CD4-positive, alpha-beta T cell (primary cell): ENCODE measurements at regions not wholly inside any gene's neighbourhood (a gene's known extent, or its start where the extent isn't known, plus 50 kb on each side); places are given as distances from the start of the nearest gene placed in this dataset.
A peak's percentile ranks its signal among the peaks of the same experiment; 100 is the strongest.

Experiments used
- ATAC-seq: fragments of 200-7000 bp; cut with Tn5 transposase; one replicate; pipeline ENCODE4 v1.10.0; 2022; ENCODE audit warnings: mild to moderate bottlenecking; ENCODE audit not compliant: poor library complexity
- CTCF ChIA-PET: fragments of 350-600 bp; sonication (Branson Sonifier 250); formaldehyde crosslinking; loops from one replicate; lab custom pipeline; 2021; ENCODE audit warnings: antibody characterized with exemption, inconsistent platforms; lab: Charles Lee
- POLR2A ChIA-PET: fragments of 350-600 bp; sonication (Branson Sonifier 250); formaldehyde crosslinking; loops from one replicate; lab custom pipeline; 2021; ENCODE audit warnings: antibody characterized with exemption, inconsistent platforms; lab: Charles Lee
- DNase-seq, 14 experiments: peaks; one replicate each; pipeline ENCODE4 v3.0.0-alpha.2; 2013 to 2020; ENCODE audit warnings: mixed read lengths in 2 of 14
- H3K27ac ChIP-seq, 2 donors: one replicate each; pipeline versions ENCODE4 v1.5.1 to v1.7.0; 2013; ENCODE audit warnings: low read length in 2 of 2, low read depth in 1 of 2, mild to moderate bottlenecking in 1 of 2
- H3K27me3 ChIP-seq, 2 experiments: 1 replicate in 1 of 2; 2 replicates in 1 of 2; pipeline versions ENCODE4 v1.6.1 to v1.7.0; 2013; ENCODE audit warnings: low read length in 2 of 2, control low read depth in 1 of 2, mild to moderate bottlenecking in 1 of 2, moderate library complexity in 1 of 2; ENCODE audit not compliant: insufficient read depth in 2 of 2, control insufficient read depth in 1 of 2
- H3K36me3 ChIP-seq: one replicate; pipeline ENCODE4 v1.6.1; 2013; ENCODE audit warnings: low read length, control low read depth; ENCODE audit not compliant: insufficient read depth
- H3K4me1 ChIP-seq: one replicate; pipeline ENCODE4 v1.6.1; 2013; ENCODE audit warnings: low read length, control low read depth; ENCODE audit not compliant: insufficient read depth
- H3K4me3 ChIP-seq: one replicate; pipeline ENCODE4 v1.5.1; 2013; ENCODE audit warnings: mild to moderate bottlenecking, low read length, moderate library complexity
- H3K9me3 ChIP-seq, 2 experiments: 1 replicate in 1 of 2; 2 replicates in 1 of 2; pipeline versions ENCODE4 v1.6.1 to v1.7.0; 2013; ENCODE audit warnings: low read length in 2 of 2, mild to moderate bottlenecking in 2 of 2, control low read depth in 1 of 2, moderate library complexity in 1 of 2; ENCODE audit not compliant: control insufficient read depth in 1 of 2, insufficient read depth in 1 of 2
- H3K27ac Mint-ChIP-seq: one replicate; pipeline ENCODE4 v1.8.0; 2020; ENCODE audit warnings: mixed read lengths
- H3K27me3 Mint-ChIP-seq: one replicate; pipeline ENCODE4 v1.8.0; 2021; ENCODE audit warnings: mixed read lengths
- H3K36me3 Mint-ChIP-seq: one replicate; pipeline ENCODE4 v1.8.0; 2021; ENCODE audit warnings: low read depth, mixed read lengths
- H3K4me1 Mint-ChIP-seq: one replicate; pipeline ENCODE4 v1.8.0; 2021; ENCODE audit warnings: low read depth, mixed read lengths
- H3K4me3 Mint-ChIP-seq: one replicate; pipeline ENCODE4 v1.8.0; 2020; ENCODE audit warnings: mild to moderate bottlenecking, mixed read lengths
- H3K9me3 Mint-ChIP-seq: one replicate; pipeline ENCODE4 v1.8.0; 2020; ENCODE audit warnings: mixed read lengths
- CTCF ChIP-seq: fragments of 200-600 bp; IDR thresholded peaks from one replicate; pipeline ENCODE4 v1.8.0; 2022; ENCODE audit warnings: antibody characterized with exemption, mild to moderate bottlenecking
- intact Hi-C, 2 experiments: fragments of 100-400 bp; cut with DNase I in 1 of 2; cut with micrococcal nuclease in 1 of 2; formaldehyde crosslinking; loops; one replicate each; pipeline versions ENCODE4 v1.15.1 to v1.9.0; 2023 to 2025; cut with DNase I, micrococcal nuclease

DNA sequence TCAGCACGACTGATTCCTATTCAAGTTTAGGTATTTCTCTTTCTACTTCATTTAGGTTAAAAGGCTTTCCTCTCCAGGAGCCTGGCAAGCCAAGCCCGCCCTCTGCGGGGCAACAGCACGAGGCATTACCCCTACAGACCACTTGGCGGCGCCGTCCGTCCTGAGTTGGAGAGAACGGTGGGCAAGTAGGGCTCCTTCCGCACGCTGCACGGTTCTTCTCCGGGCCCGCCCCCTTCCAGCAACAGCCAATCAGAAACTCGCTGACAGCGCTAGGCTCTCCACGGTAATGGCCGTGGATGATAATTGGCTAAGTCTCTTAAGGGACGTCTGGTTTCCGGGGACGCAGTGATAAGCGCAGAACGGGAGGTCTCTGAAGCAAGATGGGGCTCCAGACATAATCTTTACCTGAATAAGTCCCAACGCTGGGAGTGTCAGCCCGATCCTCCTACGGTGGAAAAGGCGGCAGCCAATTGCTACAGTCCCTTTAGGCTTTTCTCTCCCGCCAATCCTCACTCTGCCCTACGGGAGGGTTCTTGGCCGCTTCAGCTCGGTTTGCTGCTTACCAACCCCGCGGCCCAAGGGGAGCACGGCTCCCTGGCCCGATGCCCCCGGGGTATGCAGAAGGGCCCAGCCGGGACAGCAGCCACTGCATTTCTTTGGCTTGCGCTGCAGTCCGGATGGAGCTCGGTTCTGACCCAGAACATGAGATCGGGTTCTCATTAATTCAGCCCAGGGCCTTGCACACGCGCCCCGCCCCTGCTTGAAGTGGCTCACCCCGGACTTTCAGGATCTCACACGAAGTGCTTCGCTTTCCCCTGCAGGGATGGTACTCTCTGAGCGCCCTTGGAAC is 206.9 kb upstream of the PKDCC start:
- peak overlapping the region; percentile 99 for H3K4me3 Mint-ChIP-seq

GRCh38 chr2:41846962-41847361 is 200.9 kb upstream of the PKDCC start:
- Mint-ChIP-seq H3K27me3 (peaks cover 55% of the 10 kb centered on the region), H3K4me3 (no peak overlapping the region), H3K36me3 (no peaks in the 10 kb centered on the region), H3K9me3 (no peaks in the 10 kb centered on the region), H3K4me1 (peaks cover under 1% of the 10 kb centered on the region), H3K27ac (no peak overlapping the region)
- ATAC-seq, result no peak
- TF ChIP-seq CTCF, result no peak
- CTCF ChIA-PET, result interaction anchor here (1.0 kb wide), 1 partner anchor 12 kb away, joined by 3 read pairs; no protein-coding TSS in a partner anchor
- H3K27me3 ChIP-seq, result peaks cover 10 to 23% of the 10 kb centered on the region in 2 experiments
- POLR2A ChIA-PET, result no interaction called here
- H3K4me1 ChIP-seq, result no peaks in the 10 kb centered on the region
- H3K27ac ChIP-seq, result no peak overlapping the region
- H3K36me3 ChIP-seq, result no peaks in the 10 kb centered on the region
- intact Hi-C loops, result loop anchor here in 1 of 2 experiments (10.0 kb wide), 2 partner anchors 648 to 1748 kb away; partner anchors contain the start of genes KCNG3 and THADA
- no peaks in the 10 kb centered on the region for H3K9me3 ChIP-seq
- DNase-seq, result no peak
- H3K4me3 ChIP-seq, result no peak overlapping the region

More for the DNA sequence above, 206.9 kb upstream of the PKDCC start:
- no peaks in the 10 kb centered on the region for H3K9me3 ChIP-seq
- TF ChIP-seq CTCF, result peak; percentile 95
- H3K4me3 ChIP-seq, result peak overlapping the region; percentile 90
- H3K27me3 Mint-ChIP-seq, result peaks cover 48% of the 10 kb centered on the region
- peaks cover 7% of the 10 kb centered on the region for H3K36me3 Mint-ChIP-seq
- H3K27ac Mint-ChIP-seq, result peak overlapping the region; percentile 93
- no peaks in the 10 kb centered on the region for H3K36me3 ChIP-seq
- peaks cover 6 to 21% of the 10 kb centered on the region in 2 experiments for H3K27me3 ChIP-seq
- ChIA-PET CTCF (interaction anchor here (1.0 to 1.6 kb wide), 3 partner anchors 245 to 488 kb away, joined by 3 read pairs; no protein-coding TSS in a partner anchor), POLR2A (interaction anchor here (0.6 to 2.3 kb wide), 6 partner anchors 10 to 1830 kb away, joined by 3 to 11 read pairs (median 4); no protein-coding TSS in a partner anchor)
- DNase-seq, result peak; percentile 96 to 99 (median 97)
- peak; percentile 97 for ATAC-seq
- peak overlapping the region; percentile 76 to 87 for H3K27ac ChIP-seq
- no peaks in the 10 kb centered on the region for H3K9me3 Mint-ChIP-seq
- intact Hi-C loops, result loop anchor here (1.0 to 10.0 kb wide), 5 partner anchors 245 to 1754 kb away; partner anchors contain the start of genes COX7A2L (in 1 of the 2), KCNG3 (in 1 of the 2) and THADA (in 1 of the 2)
- peaks cover 15% of the 10 kb centered on the region for H3K4me1 ChIP-seq
- peaks cover 17% of the 10 kb centered on the region for H3K4me1 Mint-ChIP-seq

DNA sequence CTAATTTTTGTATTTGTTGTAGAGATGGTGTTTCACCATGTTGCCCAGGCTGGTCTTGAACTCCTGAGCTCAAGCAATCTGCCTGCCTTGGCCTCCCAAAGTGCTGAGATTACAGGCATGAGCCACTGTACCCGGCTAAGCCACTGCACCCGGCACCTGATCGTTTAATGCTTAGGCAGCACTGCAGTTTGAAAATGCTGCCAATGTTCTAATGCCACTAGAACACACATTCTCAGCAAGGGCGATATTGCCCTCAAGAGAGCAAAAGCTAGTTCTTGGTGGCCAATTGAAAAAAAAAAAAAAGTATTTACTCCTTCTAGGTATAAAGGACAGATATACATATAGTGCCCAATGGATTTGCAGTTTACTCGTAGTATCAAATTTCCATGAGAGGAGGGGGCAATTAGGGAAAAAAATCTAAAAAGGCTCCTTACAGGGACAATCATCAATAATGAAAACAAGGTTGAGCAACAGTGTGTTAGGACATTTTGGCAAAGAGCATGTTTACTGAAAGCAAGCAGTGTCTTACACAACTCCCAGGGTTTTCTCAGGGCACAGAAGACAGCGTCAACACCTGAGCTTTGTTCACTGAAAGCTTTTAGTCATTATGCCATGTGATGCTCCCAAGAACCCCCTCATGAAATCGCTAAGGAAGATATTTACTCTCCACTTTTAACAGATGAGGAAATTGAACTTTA is 199.9 kb upstream of the PKDCC start:
- H3K9me3 Mint-ChIP-seq, result no peaks in the 10 kb centered on the region
- intact Hi-C loops, result loop anchor here in 1 of 2 experiments (10.0 kb wide), 2 partner anchors 647 to 1747 kb away; partner anchors contain the start of genes KCNG3 and THADA
- CTCF ChIA-PET, result interaction anchor here (1.0 kb wide), 1 partner anchor 13 kb away, joined by 3 read pairs; no protein-coding TSS in a partner anchor
- no peaks in the 10 kb centered on the region for H3K36me3 Mint-ChIP-seq
- H3K27ac Mint-ChIP-seq, result no peak overlapping the region
- H3K4me3 Mint-ChIP-seq, result no peak overlapping the region
- Histone ChIP-seq H3K36me3 (no peaks in the 10 kb centered on the region), H3K27me3 (peaks cover 10 to 23% of the 10 kb centered on the region in 2 experiments), H3K27ac (no peak overlapping the region), H3K4me3 (no peak overlapping the region), H3K9me3 (no peaks in the 10 kb centered on the region), H3K4me1 (no peaks in the 10 kb centered on the region)
- TF ChIP-seq CTCF, result no peak
- H3K4me1 Mint-ChIP-seq, result no peaks in the 10 kb centered on the region
- DNase-seq, result no peak
- no peak for ATAC-seq
- peaks cover 56% of the 10 kb centered on the region for H3K27me3 Mint-ChIP-seq
- POLR2A ChIA-PET, result no interaction called here
